CD4-positive, alpha-beta memory T cell (primary cell): ENCODE measurements at regions not wholly inside any gene's neighbourhood (a gene's known extent, or its start where the extent isn't known, plus 50 kb on each side); places are given as distances from the start of the nearest gene placed in this dataset.

Source experiments
- CTCF ChIA-PET: fragments of 350-600 bp; sonication (Branson Sonifier 250); formaldehyde crosslinking; loops from one replicate; lab custom pipeline; 2021; ENCODE audit warnings: inconsistent platforms; ENCODE audit not compliant: partially characterized antibody; lab: Charles Lee
- POLR2A ChIA-PET: fragments of 350-600 bp; sonication (Branson Sonifier 250); formaldehyde crosslinking; loops from one replicate; lab custom pipeline; 2021; ENCODE audit not compliant: partially characterized antibody; lab: Charles Lee
- DNase-seq, 5 donors: peaks; one replicate each; pipeline versions ENCODE4 v3.0.0 to v3.0.0-alpha.2; 2020 to 2022; ENCODE audit warnings: mixed read lengths in 1 of 5
- H3K27ac ChIP-seq: one replicate; pipeline ENCODE4 v1.7.0; 2013; ENCODE audit warnings: low read depth, low read length
- H3K27me3 ChIP-seq: 2 replicates; pipeline ENCODE4 v1.7.0; 2013; ENCODE audit warnings: mild to moderate bottlenecking, low read length, moderate library complexity; ENCODE audit not compliant: insufficient read depth
- H3K36me3 ChIP-seq: 2 replicates; pipeline ENCODE4 v1.7.0; 2013; ENCODE audit warnings: mild to moderate bottlenecking, low read length, moderate library complexity; ENCODE audit not compliant: insufficient read depth
- H3K4me1 ChIP-seq: 2 replicates; pipeline ENCODE4 v1.7.0; 2013; ENCODE audit warnings: mild to moderate bottlenecking, low read length, moderate library complexity; ENCODE audit not compliant: insufficient read depth
- H3K4me3 ChIP-seq, 2 donors: one replicate each; pipeline ENCODE4 v1.7.0; 2013; ENCODE audit warnings: low read length in 2 of 2, mild to moderate bottlenecking in 1 of 2
- H3K9me3 ChIP-seq, 2 donors: one replicate each; pipeline ENCODE4 v1.7.0; 2013; ENCODE audit warnings: low read length in 2 of 2, control low read depth in 1 of 2; ENCODE audit not compliant: control insufficient read depth in 1 of 2
- H3K27ac Mint-ChIP-seq, 7 donors: one replicate each; pipeline ENCODE4 v1.8.0; 2020 to 2021; ENCODE audit warnings: mixed read lengths in 7 of 7, mild to moderate bottlenecking in 6 of 7, inconsistent platforms in 3 of 7, moderate library complexity in 3 of 7
- H3K27me3 Mint-ChIP-seq, 2 donors: one replicate each; pipeline ENCODE4 v1.8.0; 2020 to 2021; ENCODE audit warnings: mixed read lengths in 2 of 2
- H3K36me3 Mint-ChIP-seq, 2 donors: one replicate each; pipeline ENCODE4 v1.8.0; 2020 to 2021; ENCODE audit warnings: mixed read lengths in 2 of 2, inconsistent platforms in 1 of 2, mild to moderate bottlenecking in 1 of 2
- H3K4me1 Mint-ChIP-seq, 4 donors: one replicate each; pipeline ENCODE4 v1.8.0; 2020 to 2021; ENCODE audit warnings: mixed read lengths in 4 of 4, mild to moderate bottlenecking in 1 of 4
- H3K4me3 Mint-ChIP-seq, 8 donors: one replicate each; pipeline ENCODE4 v1.8.0; 2020 to 2021; ENCODE audit warnings: mixed read lengths in 8 of 8, mild to moderate bottlenecking in 7 of 8, moderate library complexity in 6 of 8, inconsistent platforms in 3 of 8
- H3K9me3 Mint-ChIP-seq, 8 donors: one replicate each; pipeline ENCODE4 v1.8.0; 2020 to 2021; ENCODE audit warnings: mixed read lengths in 8 of 8, mild to moderate bottlenecking in 5 of 8, inconsistent platforms in 3 of 8, moderate library complexity in 1 of 8
- intact Hi-C: fragments of 100-400 bp; cut with micrococcal nuclease; formaldehyde crosslinking; loops from one replicate; pipeline ENCODE4 v1.15.1; 2023

DNA sequence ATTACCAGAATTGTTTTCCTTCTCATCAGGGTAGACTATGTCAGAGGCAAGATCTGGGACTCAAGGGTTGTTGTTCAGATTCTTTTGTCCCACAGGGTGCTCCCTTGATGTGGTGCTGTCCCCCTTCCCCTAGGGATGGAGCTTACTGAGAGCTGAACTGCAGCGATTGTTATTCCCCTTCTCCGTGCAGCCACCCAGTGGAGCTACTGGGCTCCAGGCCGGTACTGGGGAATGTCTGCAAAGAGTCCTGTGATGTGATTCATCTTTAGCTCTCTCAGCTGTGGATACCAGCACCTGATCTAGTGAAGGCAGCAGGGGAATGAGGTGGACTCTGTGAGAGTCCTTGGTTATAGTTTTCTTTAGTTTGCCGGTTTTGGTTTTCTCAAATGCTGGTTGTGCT is 247.4 kb upstream of the HAND2 start:
- intact Hi-C loops, result no loop called here
- ChIA-PET CTCF (no interaction called here), POLR2A (no interaction called here)
- Mint-ChIP-seq H3K27ac (no peak overlapping the region), H3K36me3 (no peaks in the 10 kb centered on the region), H3K4me3 (no peak overlapping the region), H3K27me3 (no peaks in the 10 kb centered on the region), H3K4me1 (no peaks in the 10 kb centered on the region), H3K9me3 (peaks cover 2 to 22% (median 6%) of the 10 kb centered on the region in 8 donors)
- no peak for DNase-seq
- no peaks in the 10 kb centered on the region for H3K4me1 ChIP-seq
- no peak overlapping the region for H3K27ac ChIP-seq
- no peaks in the 10 kb centered on the region for H3K27me3 ChIP-seq
- no peaks in the 10 kb centered on the region for H3K36me3 ChIP-seq
- H3K9me3 ChIP-seq, result no peaks in the 10 kb centered on the region
- no peak overlapping the region for H3K4me3 ChIP-seq

DNA sequence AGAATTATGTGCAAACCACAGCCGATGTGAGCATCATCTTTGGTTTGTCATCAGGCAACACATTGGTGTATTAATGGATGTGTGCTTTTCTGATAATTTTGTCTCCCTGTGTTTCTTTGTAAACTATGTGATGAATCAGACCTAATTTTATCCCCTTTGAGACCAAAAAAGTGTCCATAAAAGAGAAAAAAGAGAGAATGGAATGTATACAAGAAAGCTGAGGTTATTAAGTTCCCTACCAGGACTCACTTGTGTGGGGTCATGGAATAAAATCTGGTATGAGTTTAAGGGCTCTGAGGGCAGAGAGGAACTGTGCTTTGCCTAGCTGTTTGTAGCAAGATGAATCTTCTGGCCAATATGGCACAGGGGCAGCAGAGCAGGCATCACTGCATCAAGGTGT is 239.5 kb upstream of the HAND2 start:
- no peak overlapping the region for H3K27ac ChIP-seq
- H3K27me3 Mint-ChIP-seq, result no peaks in the 10 kb centered on the region
- H3K4me1 Mint-ChIP-seq, result no peaks in the 10 kb centered on the region
- CTCF ChIA-PET, result no interaction called here
- no peaks in the 10 kb centered on the region for H3K9me3 ChIP-seq
- H3K36me3 ChIP-seq, result no peaks in the 10 kb centered on the region
- DNase-seq, result no peak
- H3K4me1 ChIP-seq, result no peaks in the 10 kb centered on the region
- intact Hi-C loops, result no loop called here
- POLR2A ChIA-PET, result no interaction called here
- H3K9me3 Mint-ChIP-seq, result peaks cover 0 to 6% (median under 1%) of the 10 kb centered on the region in 8 donors
- no peaks in the 10 kb centered on the region for H3K27me3 ChIP-seq
- no peak overlapping the region for H3K4me3 Mint-ChIP-seq
- no peak overlapping the region for H3K27ac Mint-ChIP-seq
- H3K4me3 ChIP-seq, result no peak overlapping the region
- H3K36me3 Mint-ChIP-seq, result no peaks in the 10 kb centered on the region

DNA sequence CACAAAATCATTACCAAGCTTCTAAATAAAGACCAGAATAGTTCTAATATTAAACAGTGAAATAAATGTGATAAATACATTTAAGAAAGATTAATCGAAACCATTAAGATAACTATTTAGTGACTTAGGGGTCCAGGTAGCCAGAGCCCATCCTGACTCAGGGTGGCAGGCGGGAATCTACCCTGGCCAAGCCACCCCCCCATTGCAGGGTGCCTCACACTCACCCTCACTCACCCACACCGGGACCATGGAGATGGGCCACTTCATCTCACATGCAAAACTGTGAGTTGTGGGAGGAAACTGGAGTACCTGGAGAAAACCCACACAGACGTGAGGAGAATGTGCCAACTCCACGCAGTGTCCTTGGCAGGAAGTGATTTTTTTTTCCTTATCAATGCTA is 237.6 kb upstream of the HAND2 start:
- DNase-seq, result no peak
- no peaks in the 10 kb centered on the region for H3K9me3 ChIP-seq
- H3K27ac ChIP-seq, result no peak overlapping the region
- H3K4me3 ChIP-seq, result no peak overlapping the region
- Mint-ChIP-seq H3K27me3 (no peaks in the 10 kb centered on the region), H3K4me1 (no peaks in the 10 kb centered on the region), H3K27ac (no peak overlapping the region), H3K9me3 (peaks cover 0 to 5% (median 2%) of the 10 kb centered on the region in 8 donors), H3K36me3 (no peaks in the 10 kb centered on the region), H3K4me3 (no peak overlapping the region)
- POLR2A ChIA-PET, result no interaction called here
- H3K27me3 ChIP-seq, result no peaks in the 10 kb centered on the region
- H3K36me3 ChIP-seq, result no peaks in the 10 kb centered on the region
- no peaks in the 10 kb centered on the region for H3K4me1 ChIP-seq
- intact Hi-C loops, result no loop called here
- CTCF ChIA-PET, result no interaction called here

DNA sequence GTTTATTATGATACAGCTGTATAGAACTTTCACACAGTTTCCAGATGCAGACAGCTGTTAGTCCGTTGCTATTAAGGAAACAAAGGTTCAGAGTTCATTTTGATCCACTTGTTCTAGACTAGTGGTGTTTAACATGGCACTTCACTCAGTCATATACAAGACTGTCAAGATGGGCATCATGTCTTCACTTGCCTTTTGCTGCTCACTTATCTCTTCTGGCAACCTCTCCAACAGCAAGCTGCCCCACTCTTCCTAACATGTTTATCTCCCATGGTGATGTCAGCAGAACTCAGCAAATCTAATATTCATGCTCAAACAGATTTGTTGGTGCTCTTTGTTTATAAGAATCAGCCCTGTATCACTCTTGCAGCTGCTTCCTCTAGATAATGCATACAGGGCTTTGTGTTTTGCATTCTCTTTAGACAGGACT is 236.2 kb upstream of the HAND2 start:
- Histone ChIP-seq H3K4me1 (no peaks in the 10 kb centered on the region), H3K4me3 (no peak overlapping the region), H3K9me3 (no peaks in the 10 kb centered on the region), H3K36me3 (no peaks in the 10 kb centered on the region), H3K27me3 (no peaks in the 10 kb centered on the region), H3K27ac (no peak overlapping the region)
- no peak overlapping the region for H3K27ac Mint-ChIP-seq
- DNase-seq, result no peak
- no peaks in the 10 kb centered on the region for H3K4me1 Mint-ChIP-seq
- intact Hi-C loops, result no loop called here
- no peaks in the 10 kb centered on the region for H3K27me3 Mint-ChIP-seq
- peaks cover 0 to 5% (median 0%) of the 10 kb centered on the region in 8 donors for H3K9me3 Mint-ChIP-seq
- no peaks in the 10 kb centered on the region for H3K36me3 Mint-ChIP-seq
- no peak overlapping the region for H3K4me3 Mint-ChIP-seq
- CTCF ChIA-PET, result no interaction called here
- POLR2A ChIA-PET, result no interaction called here

- H3K4me3 Mint-ChIP-seq, result no peak overlapping the region
- intact Hi-C loops, result no loop called here
- CTCF ChIA-PET, result no interaction called here
- Histone ChIP-seq H3K4me3 (no peak overlapping the region), H3K4me1 (no peaks in the 10 kb centered on the region), H3K36me3 (no peaks in the 10 kb centered on the region), H3K9me3 (no peaks in the 10 kb centered on the region), H3K27me3 (no peaks in the 10 kb centered on the region), H3K27ac (no peak overlapping the region)
- no peaks in the 10 kb centered on the region for H3K36me3 Mint-ChIP-seq
- H3K27me3 Mint-ChIP-seq, result no peaks in the 10 kb centered on the region
- POLR2A ChIA-PET, result no interaction called here
- no peaks in the 10 kb centered on the region for H3K4me1 Mint-ChIP-seq
- peaks cover 0 to 5% (median 0%) of the 10 kb centered on the region in 8 donors for H3K9me3 Mint-ChIP-seq
- no peak overlapping the region for H3K27ac Mint-ChIP-seq
- DNase-seq, result no peak
Measured at GRCh38 chr4:173765751-173766150, 235.7 kb upstream of the HAND2 start.

DNA sequence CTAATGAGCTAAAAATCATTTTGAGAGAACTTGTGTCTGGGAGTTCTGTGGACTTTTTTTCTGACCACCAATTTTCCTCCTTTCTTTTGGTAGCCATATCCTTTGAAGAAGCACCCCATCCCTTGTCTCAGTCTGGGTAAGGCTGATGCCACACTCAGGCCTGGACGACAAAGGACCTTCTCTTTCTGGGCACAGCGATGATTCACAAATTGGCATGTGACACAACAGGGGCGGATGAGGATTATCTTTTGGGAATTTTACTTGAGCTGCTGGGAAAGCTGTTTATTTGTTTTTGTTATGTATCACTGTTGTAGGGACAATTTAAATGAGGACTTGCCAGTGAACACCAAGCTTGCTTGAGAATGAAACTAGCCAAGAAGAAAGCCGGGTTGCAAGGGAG is 233.4 kb upstream of the HAND2 start:
- peaks cover 0 to 2% (median 0%) of the 10 kb centered on the region in 8 donors for H3K9me3 Mint-ChIP-seq
- intact Hi-C loops, result no loop called here
- DNase-seq, result no peak
- CTCF ChIA-PET, result no interaction called here
- no peaks in the 10 kb centered on the region for H3K4me1 ChIP-seq
- no peaks in the 10 kb centered on the region for H3K9me3 ChIP-seq
- no peaks in the 10 kb centered on the region for H3K27me3 ChIP-seq
- POLR2A ChIA-PET, result no interaction called here
- H3K4me3 Mint-ChIP-seq, result no peak overlapping the region
- no peaks in the 10 kb centered on the region for H3K4me1 Mint-ChIP-seq
- no peak overlapping the region for H3K27ac ChIP-seq
- H3K36me3 Mint-ChIP-seq, result no peaks in the 10 kb centered on the region
- H3K27me3 Mint-ChIP-seq, result no peaks in the 10 kb centered on the region
- no peaks in the 10 kb centered on the region for H3K36me3 ChIP-seq
- no peak overlapping the region for H3K27ac Mint-ChIP-seq
- no peak overlapping the region for H3K4me3 ChIP-seq

- Mint-ChIP-seq H3K27ac (no peak overlapping the region), H3K4me3 (no peak overlapping the region), H3K36me3 (no peaks in the 10 kb centered on the region), H3K4me1 (no peaks in the 10 kb centered on the region), H3K9me3 (peaks cover 0 to 2% (median 0%) of the 10 kb centered on the region in 8 donors), H3K27me3 (no peaks in the 10 kb centered on the region)
- intact Hi-C loops, result no loop called here
- Histone ChIP-seq H3K27ac (no peak overlapping the region), H3K4me3 (no peak overlapping the region), H3K9me3 (no peaks in the 10 kb centered on the region), H3K4me1 (no peaks in the 10 kb centered on the region), H3K36me3 (no peaks in the 10 kb centered on the region), H3K27me3 (no peaks in the 10 kb centered on the region)
- no peak for DNase-seq
- POLR2A ChIA-PET, result no interaction called here
- CTCF ChIA-PET, result no interaction called here
Measured at GRCh38 chr4:173761938-173762337, 231.9 kb upstream of the HAND2 start.

- ChIA-PET CTCF (no interaction called here), POLR2A (no interaction called here)
- H3K27me3 Mint-ChIP-seq, result no peaks in the 10 kb centered on the region
- Histone ChIP-seq H3K27me3 (no peaks in the 10 kb centered on the region), H3K4me1 (no peaks in the 10 kb centered on the region), H3K4me3 (no peak overlapping the region), H3K9me3 (no peaks in the 10 kb centered on the region), H3K36me3 (no peaks in the 10 kb centered on the region), H3K27ac (no peak overlapping the region)
- no peaks in the 10 kb centered on the region for H3K4me1 Mint-ChIP-seq
- H3K4me3 Mint-ChIP-seq, result no peak overlapping the region
- DNase-seq, result no peak
- no peak overlapping the region for H3K27ac Mint-ChIP-seq
- no peaks in the 10 kb centered on the region for H3K36me3 Mint-ChIP-seq
- intact Hi-C loops, result no loop called here
- peaks cover 0 to 2% (median 0%) of the 10 kb centered on the region in 8 donors for H3K9me3 Mint-ChIP-seq
Measured at GRCh38 chr4:173761236-173761635, 231.2 kb upstream of the HAND2 start.
